K562 (cell line): ENCODE measurements at regions not wholly inside any gene's neighbourhood (a gene's known extent, or its start where the extent isn't known, plus 50 kb on each side); places are given as distances from the start of the nearest gene placed in this dataset.

Source experiments
- ATAC-seq: fragments of 200-7000 bp; cut with Tn5 transposase; 3 replicates; pipeline ENCODE4 v1.9.1; 2020; ENCODE audit warnings: moderate library complexity
- BruUV-seq: library from RNA; stranded (reverse); fragments of 400-500 nt; replicated peaks from 2 replicates; lab custom pipeline; 2021; lab: Mats Ljungman, UMichigan
- CTCF ChIA-PET: fragments of 300-600 bp; formaldehyde crosslinking; extraction: SDS; loops from one replicate; lab custom pipeline; 2021; ENCODE audit warnings: low intra/inter-chr PET ratio; lab: Yijun Ruan, JAX
- POLR2A ChIA-PET: fragments of 300-600, 350-650 bp; sonication (Branson Sonifier 250); formaldehyde crosslinking; extraction: SDS; loops from one replicate; lab custom pipeline; 2021; ENCODE audit warnings: antibody characterized with exemption, inconsistent platforms; lab: Yijun Ruan, JAX
- DNase-seq, 4 experiments: peaks; one replicate each; pipeline versions ENCODE4 v3.0.0 to v3.0.0-alpha.2; 2011 to 2018; ENCODE audit warnings: low spot score in 3 of 4, mixed read lengths in 3 of 4; ENCODE audit errors: extremely low read depth in 1 of 4
- FAIRE-seq: peaks from 2 replicates; lab custom pipeline; 2011; peaks lifted over from hg19 to GRCh38; lab: Jason Lieb, UNC
- H2AFZ ChIP-seq: 2 replicates; pipeline ENCODE4 v1.6.0; 2011; ENCODE audit warnings: low read depth, low read length, control low read depth, inconsistent platforms
- H3K27ac ChIP-seq: fragments of 200-600 bp; 3 replicates; pipeline ENCODE4 v1.8.0; 2011; ENCODE audit warnings: low read depth, mild to moderate bottlenecking, control low read depth, inconsistent platforms, low read length, moderate library complexity, mixed read lengths; ENCODE audit errors: extremely low read depth
- H3K27me3 ChIP-seq, 2 experiments: fragments of 300-600 bp in 1 of 2; 2 replicates in 1 of 2; 3 replicates in 1 of 2; pipeline versions ENCODE4 v1.6.0 to v1.8.0; 2011; ENCODE audit warnings: inconsistent platforms in 2 of 2, low read length in 2 of 2, mild to moderate bottlenecking in 1 of 2, mixed read lengths in 1 of 2, moderate library complexity in 1 of 2; ENCODE audit not compliant: control insufficient read depth in 2 of 2, insufficient read depth in 2 of 2
- H3K36me3 ChIP-seq: fragments of 300-600 bp; 3 replicates; pipeline ENCODE4 v1.8.0; 2011; ENCODE audit warnings: mild to moderate bottlenecking, low read length, inconsistent platforms; ENCODE audit not compliant: control insufficient read depth, insufficient read depth
- H3K4me1 ChIP-seq, 2 experiments: fragments of 200-600 bp in 1 of 2; replicated peaks in 1 of 2; 2 replicates in 1 of 2; 3 replicates in 1 of 2; pipeline versions ENCODE4 v1.5.1 to v1.8.0; 2011; ENCODE audit warnings: inconsistent platforms in 2 of 2, low read length in 2 of 2, mild to moderate bottlenecking in 1 of 2, mixed read lengths in 1 of 2, moderate library complexity in 1 of 2; ENCODE audit not compliant: control insufficient read depth in 2 of 2, insufficient read depth in 2 of 2
- H3K4me2 ChIP-seq: 2 replicates; pipeline ENCODE4 v1.6.1; 2011; ENCODE audit warnings: low read length, control low read depth, inconsistent platforms, mixed read lengths; ENCODE audit not compliant: insufficient read depth
- H3K4me3 ChIP-seq: fragments of 200-600 bp; sonication (generic), shearing (Covaris generic); 2 replicates; pipeline ENCODE4 v1.5.1; 2016; ENCODE audit warnings: control low read depth, inconsistent platforms
- H3K79me2 ChIP-seq: fragments of 200-600 bp; 3 replicates; pipeline ENCODE4 v1.8.0; 2011; ENCODE audit warnings: low read length, inconsistent platforms; ENCODE audit not compliant: control insufficient read depth, insufficient read depth
- H3K9ac ChIP-seq, 2 experiments: 2 replicates each; pipeline versions ENCODE4 v1.6.0 to v1.6.1; 2011; ENCODE audit warnings: low read depth in 2 of 2, low read length in 2 of 2, control low read depth in 1 of 2, inconsistent platforms in 1 of 2, mild to moderate bottlenecking in 1 of 2, mixed read lengths in 1 of 2; ENCODE audit not compliant: insufficient read depth in 1 of 2
- H3K9me1 ChIP-seq: one replicate; pipeline ENCODE4 v1.6.0; 2011; ENCODE audit warnings: inconsistent platforms, mild to moderate bottlenecking, low read length, moderate library complexity; ENCODE audit not compliant: control insufficient read depth, insufficient read depth
- H3K9me3 ChIP-seq: replicated peaks from 2 replicates; pipeline ENCODE4 v1.5.1; 2011; ENCODE audit warnings: low read depth, low read length, inconsistent platforms; ENCODE audit not compliant: control insufficient read depth, insufficient read depth
- H4K20me1 ChIP-seq: replicated peaks from 2 replicates; pipeline ENCODE4 v1.6.1; 2011; ENCODE audit warnings: low read length, inconsistent platforms, mixed read lengths; ENCODE audit not compliant: control insufficient read depth, insufficient read depth
- ARID1B ChIP-seq: fragments of 450-650 bp; IDR thresholded peaks from 2 replicates; pipeline ENCODE4 v1.6.1; 2016; ENCODE audit warnings: antibody characterized with exemption, mild to moderate bottlenecking, inconsistent platforms
- CEBPB ChIP-seq: fragments of 450-650 bp; IDR thresholded peaks from 2 replicates; pipeline ENCODE4 v1.6.1; 2016; ENCODE audit warnings: missing genetic modification characterization, missing compliant biosample characterization
- CEBPG ChIP-seq, 3 experiments: fragments of 200-800 bp in 1 of 3; sonication (Bioruptor generic) in 1 of 3; sonication (generic) in 1 of 3; formaldehyde crosslinking in 1 of 3; IDR thresholded peaks in 2 of 3; conservative IDR thresholded peaks in 1 of 3; 2 replicates each; pipeline versions ENCODE4 v1.6.1 to v1.8.0; 2016 to 2022; ENCODE audit warnings: missing compliant biosample characterization in 2 of 3, missing genetic modification characterization in 2 of 3, mild to moderate bottlenecking in 1 of 3, missing genetic modification reagents in 1 of 3
- EGR1 ChIP-seq: fragments of 450-650 bp; conservative IDR thresholded peaks from 2 replicates; pipeline ENCODE4 v1.6.1; 2017; ENCODE audit warnings: mild to moderate bottlenecking
- ETV6 ChIP-seq, 3 experiments: fragments of 150-350 bp in 1 of 3; sonication (generic) in 1 of 3; formaldehyde crosslinking in 1 of 3; IDR thresholded peaks; 2 replicates each; pipeline versions ENCODE4 v1.6.1 to v1.8.0; 2014 to 2022; ENCODE audit warnings: borderline replicate concordance in 2 of 3, low read depth in 2 of 3, antibody characterized with exemption in 1 of 3, low read length in 1 of 3, mild to moderate bottlenecking in 1 of 3, missing genetic modification reagents in 1 of 3
- GATA2 ChIP-seq: sonication (generic); formaldehyde crosslinking; IDR thresholded peaks from 2 replicates; pipeline ENCODE4 v1.4.0; 2020; ENCODE audit warnings: mild to moderate bottlenecking, missing genetic modification reagents
- HDAC6 ChIP-seq: IDR thresholded peaks from 2 replicates; pipeline ENCODE4 v1.6.1; 2012; ENCODE audit warnings: low read depth, mild to moderate bottlenecking, control low read depth, inconsistent platforms, low read length, moderate library complexity
- KAT8 ChIP-seq: fragments of 450-650 bp; IDR thresholded peaks from 2 replicates; pipeline ENCODE4 v1.6.1; 2016; ENCODE audit warnings: low read depth, mild to moderate bottlenecking
- MEF2D ChIP-seq: conservative IDR thresholded peaks from 2 replicates; pipeline ENCODE4 v1.6.1; 2016; ENCODE audit warnings: low read depth, missing genetic modification characterization, missing compliant biosample characterization
- MYBL2 ChIP-seq, 2 experiments: fragments of 450-650 bp in 1 of 2; sonication (generic) in 1 of 2; formaldehyde crosslinking in 1 of 2; IDR thresholded peaks; 2 replicates each; pipeline versions ENCODE4 v1.6.1 to v1.8.1; 2017 to 2022; ENCODE audit warnings: borderline replicate concordance in 1 of 2, inconsistent platforms in 1 of 2, low read depth in 1 of 2, mild to moderate bottlenecking in 1 of 2, missing genetic modification reagents in 1 of 2, moderate library complexity in 1 of 2
- SMC3 ChIP-seq: conservative IDR thresholded peaks from 2 replicates; pipeline ENCODE4 v1.6.1; 2011; ENCODE audit warnings: low read depth, low read length, improper control_type of control experiment; ENCODE audit not compliant: insufficient read depth
- SRSF3 ChIP-seq: fragments of 200-400 bp; formaldehyde crosslinking; IDR thresholded peaks from 2 replicates; pipeline ENCODE4 v1.6.1; 2016; ENCODE audit warnings: mild to moderate bottlenecking, low read length, moderate library complexity; ENCODE audit not compliant: insufficient read depth
- ZNF143 ChIP-seq: sonication (generic); formaldehyde crosslinking; IDR thresholded peaks from 2 replicates; pipeline ENCODE4 v1.9.0; 2022; ENCODE audit warnings: mild to moderate bottlenecking, missing genetic modification reagents
- ZNF561 ChIP-seq: fragments of 450-650 bp; formaldehyde crosslinking; conservative IDR thresholded peaks from 2 replicates; pipeline ENCODE4 v1.4.0; 2020; ENCODE audit warnings: mild to moderate bottlenecking, moderate library complexity
- WGBS: fragments of 100-300 bp; shearing (Covaris generic); methylation state at CpG from one replicate; pipeline ENCODE4 v1.1.6; 2016; ENCODE audit warnings: low coverage, mixed read lengths; ENCODE audit not compliant: insufficient coverage; ENCODE audit errors: missing lambda C conversion rate; 5-methylcytosine and 5-hydroxymethylcytosine counted together
- in situ Hi-C: fragments of 300-500 bp; cut with MboI; formaldehyde crosslinking; loops from 4 replicates; pipeline ENCODE4 v1.15.0; 2018; ENCODE audit warnings: inconsistent platforms, mixed read lengths
- intact Hi-C: fragments of 100-400 bp; cut with micrococcal nuclease; formaldehyde crosslinking; loops from 2 replicates; pipeline ENCODE4 v1.14.2; 2022
- TF ChIP-seq, protein P1 (sequence below): sonication (generic); formaldehyde crosslinking; IDR thresholded peaks from 2 replicates; pipeline ENCODE4 v1.9.0; 2022; ENCODE audit warnings: mild to moderate bottlenecking, missing genetic modification reagents
- TF ChIP-seq, protein P2 (sequence below): fragments of 250-450 bp; sonication (Bioruptor Pico); IDR thresholded peaks from 2 replicates; pipeline ENCODE4 v1.5.0; 2022; ENCODE audit warnings: mild to moderate bottlenecking
- TF ChIP-seq, protein P3 (sequence below): IDR thresholded peaks from 2 replicates; pipeline ENCODE4 v1.6.1; 2014; ENCODE audit warnings: antibody characterized with exemption

DNA sequence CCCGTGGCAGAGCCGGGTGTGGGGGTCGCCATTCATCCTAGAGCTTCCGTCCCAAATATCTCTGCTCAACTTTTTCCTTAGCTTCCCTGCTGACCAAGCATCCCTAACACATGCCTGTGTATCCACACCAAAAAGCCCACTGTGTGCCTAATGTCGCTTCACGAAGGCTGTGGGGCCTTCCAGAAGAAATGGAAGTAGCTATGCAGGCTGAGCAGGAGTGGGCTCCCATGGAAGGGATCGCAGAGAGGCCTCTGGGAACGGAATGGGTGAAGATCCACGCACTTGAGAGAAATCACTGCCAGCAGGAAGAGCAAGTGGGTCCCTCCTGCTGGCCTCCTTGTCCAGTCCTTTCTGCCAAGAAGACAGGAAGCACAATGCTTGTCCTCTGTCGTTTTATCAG is 136.0 kb downstream of the SOX1 start:
- POLR2A ChIA-PET: no interaction called here
- TF ChIP-seq, protein P1, sequence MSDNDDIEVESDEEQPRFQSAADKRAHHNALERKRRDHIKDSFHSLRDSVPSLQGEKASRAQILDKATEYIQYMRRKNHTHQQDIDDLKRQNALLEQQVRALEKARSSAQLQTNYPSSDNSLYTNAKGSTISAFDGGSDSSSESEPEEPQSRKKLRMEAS (CRISPR knock-in tag): no peak
- TF ChIP-seq, protein P2, sequence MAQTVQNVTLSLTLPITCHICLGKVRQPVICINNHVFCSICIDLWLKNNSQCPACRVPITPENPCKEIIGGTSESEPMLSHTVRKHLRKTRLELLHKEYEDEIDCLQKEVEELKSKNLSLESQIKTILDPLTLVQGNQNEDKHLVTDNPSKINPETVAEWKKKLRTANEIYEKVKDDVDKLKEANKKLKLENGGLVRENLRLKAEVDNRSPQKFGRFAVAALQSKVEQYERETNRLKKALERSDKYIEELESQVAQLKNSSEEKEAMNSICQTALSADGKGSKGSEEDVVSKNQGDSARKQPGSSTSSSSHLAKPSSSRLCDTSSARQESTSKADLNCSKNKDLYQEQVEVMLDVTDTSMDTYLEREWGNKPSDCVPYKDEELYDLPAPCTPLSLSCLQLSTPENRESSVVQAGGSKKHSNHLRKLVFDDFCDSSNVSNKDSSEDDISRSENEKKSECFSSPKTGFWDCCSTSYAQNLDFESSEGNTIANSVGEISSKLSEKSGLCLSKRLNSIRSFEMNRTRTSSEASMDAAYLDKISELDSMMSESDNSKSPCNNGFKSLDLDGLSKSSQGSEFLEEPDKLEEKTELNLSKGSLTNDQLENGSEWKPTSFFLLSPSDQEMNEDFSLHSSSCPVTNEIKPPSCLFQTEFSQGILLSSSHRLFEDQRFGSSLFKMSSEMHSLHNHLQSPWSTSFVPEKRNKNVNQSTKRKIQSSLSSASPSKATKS (CRISPR knock-in tag): no peak
- TF ChIP-seq ARID1B (no peak), KAT8 (no peak), MEF2D (tag) (no peak), CEBPB (tag) (no peak), ETV6 (IDR thresholded peaks at IDR 0.05; ENCODE audit: borderline replicate concordance in 1 of 2, low read depth in 2 of 2, low read length in 1 of 2) (no peak), ETV6 (CRISPR knock-in tag; IDR thresholded peaks at IDR 0.05; ENCODE audit: borderline replicate concordance) (no peak), EGR1 (no peak), MYBL2 (IDR thresholded peaks at IDR 0.05; ENCODE audit: low read depth) (no peak), MYBL2 (CRISPR knock-in tag; IDR thresholded peaks at IDR 0.05; ENCODE audit: borderline replicate concordance) (no peak), CEBPG (CRISPR knock-in tag; IDR thresholded peaks at IDR 0.05) (no peak), CEBPG (tag; conservative IDR thresholded peaks at IDR 0.05 in 1 of 2, IDR thresholded peaks at IDR 0.05 in 1 of 2) (no peak), HDAC6 (no peak), GATA2 (CRISPR knock-in tag) (no peak), ZNF143 (no peak), SRSF3 (no peak), ZNF561 (CRISPR knock-in tag) (no peak), SMC3 (no peak)
- TF ChIP-seq, protein P3, sequence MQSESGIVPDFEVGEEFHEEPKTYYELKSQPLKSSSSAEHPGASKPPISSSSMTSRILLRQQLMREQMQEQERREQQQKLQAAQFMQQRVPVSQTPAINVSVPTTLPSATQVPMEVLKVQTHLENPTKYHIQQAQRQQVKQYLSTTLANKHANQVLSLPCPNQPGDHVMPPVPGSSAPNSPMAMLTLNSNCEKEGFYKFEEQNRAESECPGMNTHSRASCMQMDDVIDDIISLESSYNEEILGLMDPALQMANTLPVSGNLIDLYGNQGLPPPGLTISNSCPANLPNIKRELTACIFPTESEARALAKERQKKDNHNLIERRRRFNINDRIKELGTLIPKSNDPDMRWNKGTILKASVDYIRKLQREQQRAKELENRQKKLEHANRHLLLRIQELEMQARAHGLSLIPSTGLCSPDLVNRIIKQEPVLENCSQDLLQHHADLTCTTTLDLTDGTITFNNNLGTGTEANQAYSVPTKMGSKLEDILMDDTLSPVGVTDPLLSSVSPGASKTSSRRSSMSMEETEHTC: no peak

More for the DNA sequence above, 136.0 kb downstream of the SOX1 start:
- Histone ChIP-seq H3K36me3 (no peaks in the 10 kb centered on the region), H3K79me2 (no peaks in the 10 kb centered on the region), H3K9ac (no peak overlapping the region), H3K4me2 (no peak overlapping the region), H4K20me1 (no peaks in the 10 kb centered on the region), H3K4me1 (no peaks in the 10 kb centered on the region), H3K9me3 (no peaks in the 10 kb centered on the region), H3K4me3 (no peak overlapping the region), H3K27ac (no peak overlapping the region), H3K27me3 (peaks cover 0 to 43% of the 10 kb centered on the region in 2 experiments; a peak in 3 of 5 replicates), H3K9me1 (no peaks in the 10 kb centered on the region), H2AFZ (no peak overlapping the region)
- in situ Hi-C loops: no loop called here
- no TSS peak for BruUV-seq
- FAIRE-seq (no peak), ATAC-seq (no peak), DNase-seq (no peak)
- CTCF ChIA-PET: no interaction called here
- WGBS: 1% methylated on average over 10 of the region's 10 CpGs
- intact Hi-C loops: no loop called here
